GM19467 (cell line): ENCODE measurements at regions not wholly inside any gene's neighbourhood (a gene's known extent, or its start where the extent isn't known, plus 50 kb on each side); places are given as distances from the start of the nearest gene placed in this dataset.
"Not testable (repeated sequence)": the region's sequence is repeated elsewhere in the genome, so short reads cannot be mapped to it uniquely, and the experiment has no call there.

Experiments used
- ATAC-seq: cut with Tn5 transposase; IDR thresholded peaks from one replicate; pipeline ENCODE4 v1.9.1; 2021; ENCODE audit warnings: mild to moderate bottlenecking, moderate library complexity; ENCODE audit not compliant: unreplicated experiment

DNA sequence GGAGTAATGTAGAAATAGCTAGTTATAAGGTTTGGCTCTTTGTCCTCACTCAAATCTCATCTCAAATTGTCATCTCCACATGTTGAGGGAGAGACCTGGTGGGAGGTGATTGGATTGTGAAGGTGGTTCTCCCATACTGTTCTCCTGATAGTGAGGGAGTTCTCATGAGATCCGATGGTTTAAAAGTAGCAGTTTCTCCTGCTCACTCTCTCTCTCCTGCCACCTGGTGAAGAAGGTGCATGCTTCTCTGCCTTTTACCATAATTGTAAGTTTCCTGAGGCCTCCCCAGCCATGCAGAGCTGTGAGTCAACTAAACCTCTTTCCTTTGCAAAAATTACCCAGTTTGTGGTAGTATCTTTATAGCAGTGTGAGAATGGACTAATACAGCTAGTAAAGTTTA is 849.4 kb downstream of the DACH1 start:
- no peak for ATAC-seq

GRCh38 chr13:71015516-71015915 is 851.5 kb downstream of the DACH1 start:
- ATAC-seq: no peak

GRCh38 chr13:71015021-71015420 is 852.0 kb downstream of the DACH1 start:
- ATAC-seq: no peak

DNA sequence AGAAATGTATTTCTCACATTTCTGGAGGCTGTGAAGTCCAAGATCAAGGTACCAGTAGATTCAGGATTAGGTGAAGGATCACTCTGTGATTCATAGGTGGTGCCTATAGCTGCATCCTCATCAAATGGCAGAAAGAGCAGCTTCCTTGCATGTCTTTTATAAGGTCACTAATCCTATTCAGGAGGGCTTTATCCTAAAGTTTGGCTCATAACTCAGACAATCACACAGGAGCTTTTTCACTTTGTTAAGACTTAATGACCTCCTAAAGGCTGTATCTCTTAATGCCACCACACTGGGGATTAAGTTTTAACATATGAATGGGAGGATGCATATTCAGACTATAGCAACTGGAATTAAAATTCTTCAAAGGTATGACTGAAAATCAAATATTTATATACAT is 861.1 kb downstream of the DACH1 start:
- no peak for ATAC-seq

DNA sequence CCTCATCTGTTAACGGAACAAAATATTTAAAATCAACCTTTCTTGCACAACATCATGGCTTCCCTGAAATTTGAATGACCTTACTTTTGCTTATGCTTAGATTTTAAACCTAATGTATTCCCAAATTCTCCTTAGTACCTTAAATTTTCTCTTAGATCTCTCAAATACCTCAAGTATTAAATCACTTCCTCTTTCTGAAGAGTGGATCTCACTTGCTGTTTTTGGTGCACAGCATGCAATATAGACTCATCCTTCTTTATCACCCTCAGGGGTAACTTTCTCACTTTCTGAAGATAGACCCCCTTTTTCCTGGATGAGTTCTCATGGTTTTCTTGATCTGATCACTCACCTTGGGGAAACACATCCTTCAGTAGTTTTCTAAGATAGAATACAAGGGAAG is 871.7 kb downstream of the DACH1 start:
- ATAC-seq: no peak

- ATAC-seq: no peak
Observed at GRCh38 chr13:70994191-70994590, 872.8 kb downstream of the DACH1 start.

GRCh38 chr13:70987043-70987442 is 878.8 kb upstream of the KLHL1 start:
- ATAC-seq: no peak

GRCh38 chr13:70985371-70985770 is 877.1 kb upstream of the KLHL1 start:
- no peak for ATAC-seq

- not testable (repeated sequence) for ATAC-seq
Observed at GRCh38 chr13:70981219-70981618, 873.0 kb upstream of the KLHL1 start.

DNA sequence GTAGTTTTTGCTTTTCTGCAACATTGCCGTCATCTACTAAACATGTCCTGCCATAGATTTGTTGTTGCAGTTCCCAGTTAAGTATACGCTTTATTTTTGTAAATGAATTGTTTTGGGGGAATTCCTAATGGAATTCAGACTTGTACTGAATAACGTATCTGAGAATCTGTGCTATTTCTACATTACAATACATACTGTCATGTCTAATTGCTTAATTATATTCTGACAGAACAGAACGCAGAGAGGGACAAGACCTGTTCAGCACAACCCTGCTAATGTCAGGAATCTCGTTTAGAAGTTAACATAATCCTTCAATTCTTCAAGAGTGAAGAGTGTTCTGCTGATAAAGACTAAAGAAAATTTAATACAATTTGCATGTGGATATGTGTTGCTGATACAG is 861.1 kb upstream of the KLHL1 start:
- no peak for ATAC-seq

DNA sequence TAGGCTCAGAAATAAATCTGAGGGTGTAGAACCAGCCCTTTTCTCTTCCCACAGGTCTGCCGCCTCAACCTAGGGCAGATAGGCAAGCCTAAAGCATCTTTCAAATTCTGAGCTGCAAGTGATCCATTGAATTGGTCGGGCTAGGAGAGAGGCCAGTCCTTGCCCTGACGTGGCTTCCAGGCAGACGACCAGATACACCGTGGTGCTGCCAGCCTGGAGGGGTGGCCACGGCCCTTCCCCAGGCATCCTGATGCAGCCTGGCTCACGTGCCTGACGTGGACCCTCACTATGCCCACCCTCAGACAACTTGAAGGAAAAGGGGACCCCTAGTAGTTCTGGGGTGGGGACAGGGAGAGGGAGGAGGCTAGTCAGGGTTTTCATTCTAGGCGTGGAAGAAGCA is 859.3 kb upstream of the KLHL1 start:
- no peak for ATAC-seq

- no peak for ATAC-seq
Observed at GRCh38 chr13:70964874-70965273, 856.6 kb upstream of the KLHL1 start.

DNA sequence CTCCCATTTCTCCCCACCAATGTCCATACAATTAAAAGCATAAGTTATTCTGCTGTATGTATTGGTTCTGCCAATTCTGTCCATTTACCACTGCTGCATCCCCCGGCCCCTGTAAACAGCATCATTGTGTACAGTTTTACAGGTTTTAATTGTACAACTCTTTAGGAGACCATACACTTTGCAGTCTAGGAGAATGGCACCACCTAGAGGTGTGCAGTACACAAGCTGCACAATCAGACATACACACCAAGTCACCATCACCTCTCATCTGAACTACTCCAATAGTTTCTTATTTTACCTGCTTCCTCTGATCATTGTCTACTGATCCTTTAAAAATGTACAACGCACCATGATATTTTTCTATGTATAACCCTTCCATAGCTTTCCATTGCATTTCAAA is 855.9 kb upstream of the KLHL1 start:
- no peak for ATAC-seq

GRCh38 chr13:70960841-70961443 is 852.7 kb upstream of the KLHL1 start:
- no peak for ATAC-seq

DNA sequence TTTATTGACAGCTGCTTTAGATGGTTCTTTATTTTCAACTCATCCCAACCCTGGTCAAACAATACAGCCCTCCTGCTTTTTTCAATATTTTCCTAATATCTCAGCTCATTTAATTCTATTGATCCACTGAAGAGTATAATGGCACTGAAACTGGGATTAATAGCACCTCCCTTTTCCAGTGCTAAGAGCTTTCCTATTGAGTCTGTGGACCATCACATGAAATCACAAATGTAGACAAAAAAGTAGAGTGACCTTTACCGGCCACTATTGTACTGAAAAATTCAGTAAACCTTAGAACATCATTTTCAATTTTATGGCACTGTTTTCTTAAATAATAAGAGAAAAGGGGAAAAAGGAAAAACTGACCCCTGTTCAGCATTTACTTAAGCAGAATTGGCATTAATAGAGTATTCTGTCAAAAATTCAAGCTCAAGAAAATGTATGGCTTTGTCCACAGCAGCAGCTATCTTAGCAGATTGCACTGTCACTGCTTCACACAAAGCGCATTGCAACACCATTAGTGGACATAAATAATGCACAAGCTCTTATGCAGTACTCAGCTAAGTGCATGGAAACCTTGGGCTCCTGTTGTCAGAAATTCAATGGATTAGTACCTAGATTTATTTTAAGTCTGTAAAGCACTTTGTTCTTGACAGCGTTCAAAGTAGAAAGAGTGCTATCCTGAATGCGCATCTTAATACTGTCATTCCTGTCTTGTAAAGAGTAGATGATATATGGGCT is 851.0 kb upstream of the KLHL1 start:
- no peak for ATAC-seq

DNA sequence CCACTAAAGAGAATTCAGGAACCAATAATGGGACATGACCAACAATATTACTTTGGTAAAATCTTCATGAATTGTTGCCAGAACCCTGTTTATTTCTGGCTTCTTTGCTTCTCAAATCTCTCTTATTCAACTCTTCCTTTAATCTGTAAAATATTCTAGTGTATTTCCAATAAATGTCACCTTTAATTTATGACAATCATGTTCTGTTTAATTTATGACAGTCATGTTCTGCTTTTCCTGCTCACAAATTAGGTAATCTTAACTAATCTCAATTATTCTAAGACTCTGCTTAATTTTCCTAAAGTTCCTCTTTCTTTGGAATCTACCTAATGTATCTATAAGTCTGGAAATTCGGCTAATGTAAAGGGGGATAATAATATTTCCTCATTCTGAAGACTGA is 847.6 kb upstream of the KLHL1 start:
- ATAC-seq: no peak

GRCh38 chr13:70950664-70951063 is 842.4 kb upstream of the KLHL1 start:
- no peak for ATAC-seq

DNA sequence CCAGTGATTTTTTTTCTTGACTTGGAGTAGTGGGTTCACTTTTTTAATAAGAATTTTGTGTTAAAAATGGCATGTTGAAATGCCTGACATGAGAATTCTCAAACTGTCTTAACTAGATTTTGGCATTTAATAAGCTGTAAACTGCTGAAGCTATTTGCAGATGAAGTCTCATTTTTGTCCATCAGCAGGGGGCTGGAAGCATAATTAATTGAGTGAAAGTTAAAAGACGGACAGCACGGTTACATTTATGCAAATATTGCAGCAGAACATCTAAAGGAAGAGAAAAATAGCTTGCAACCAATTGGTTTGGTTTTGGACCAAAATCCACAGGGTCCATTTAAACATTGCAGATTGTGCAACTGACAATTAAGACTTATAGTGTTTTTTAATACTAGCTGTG is 837.3 kb upstream of the KLHL1 start:
- no peak for ATAC-seq

- no peak for ATAC-seq
Observed at GRCh38 chr13:70941454-70941853, 833.2 kb upstream of the KLHL1 start.

DNA sequence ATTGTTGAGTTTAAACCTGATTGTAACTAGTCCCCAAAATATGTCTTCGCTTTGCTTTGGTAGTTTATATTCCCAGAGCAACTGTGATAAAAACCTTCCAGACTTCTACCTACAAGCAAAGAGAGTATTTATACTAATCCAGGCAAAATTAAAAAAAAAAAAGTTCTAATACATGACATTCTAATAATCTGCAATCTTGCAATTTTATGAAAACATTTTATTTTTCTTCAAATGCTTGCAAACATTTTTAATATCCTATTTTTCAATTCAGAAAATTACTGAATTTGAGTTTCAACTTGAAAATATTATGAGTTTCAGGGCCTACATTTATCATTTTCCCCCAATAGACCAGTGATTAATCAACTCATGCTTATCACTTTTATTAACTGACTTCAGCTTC is 830.2 kb upstream of the KLHL1 start:
- ATAC-seq: no peak

- ATAC-seq: no peak
Observed at GRCh38 chr13:70932511-70932910, 824.3 kb upstream of the KLHL1 start.

DNA sequence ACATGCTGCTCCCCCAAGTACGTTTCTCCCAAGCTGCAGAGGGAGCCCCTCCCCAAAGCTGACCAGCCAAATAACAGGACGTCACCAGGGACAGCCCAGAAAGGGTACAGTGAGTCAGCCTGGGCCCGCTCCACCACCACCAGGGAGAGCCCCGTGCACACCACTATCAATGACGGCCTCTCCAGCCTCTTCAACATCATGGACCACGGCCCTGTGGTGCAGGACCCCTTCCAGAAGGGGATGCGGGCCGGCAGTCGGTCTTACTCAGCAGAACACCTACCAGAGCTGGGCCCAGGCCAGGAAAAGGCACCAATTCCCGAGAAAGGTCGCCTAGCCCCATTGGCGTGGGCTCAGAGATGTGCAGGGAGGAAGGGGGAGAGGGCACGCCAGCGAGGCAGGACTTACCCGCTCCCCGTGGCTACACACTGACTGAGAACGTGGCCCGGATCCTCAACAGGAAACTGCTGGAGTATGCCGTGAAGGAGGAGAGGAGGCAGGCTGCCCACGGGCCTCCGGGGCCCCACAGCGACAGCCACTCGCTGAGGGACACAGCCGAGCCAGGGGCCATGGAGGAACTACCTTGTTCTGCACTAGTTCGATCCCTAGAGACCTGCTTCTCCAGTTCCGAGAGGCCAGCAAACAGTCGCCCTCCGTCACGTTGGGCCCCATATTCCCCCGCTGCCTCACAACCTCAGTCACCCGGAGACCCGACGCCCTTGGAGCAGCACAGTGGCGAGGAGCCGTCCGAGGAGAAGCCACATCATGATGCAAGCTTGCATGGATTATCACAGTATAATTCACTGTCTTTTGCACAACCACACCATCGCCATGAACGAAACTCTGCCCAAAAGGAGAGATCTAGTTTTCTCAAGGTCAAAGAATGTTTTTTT is 815.9 kb upstream of the KLHL1 start:
- ATAC-seq: no peak
